Activated CD4-positive, alpha-beta memory T cell treated with anti-CD3 and anti-CD28 coated beads for 36 hours (primary cell): ENCODE measurements at regions not wholly inside any gene's neighbourhood (a gene's known extent, or its start where the extent isn't known, plus 50 kb on each side); places are given as distances from the start of the nearest gene placed in this dataset.
A peak's percentile ranks its signal among the peaks of the same experiment; 100 is the strongest.
"Not testable (repeated sequence)": the region's sequence is repeated elsewhere in the genome, so short reads cannot be mapped to it uniquely, and the experiment has no call there.

Experiments
- CTCF ChIA-PET: fragments of 350-600 bp; sonication (Branson Sonifier 250); formaldehyde crosslinking; loops from one replicate; lab custom pipeline; 2021; ENCODE audit warnings: antibody characterized with exemption, inconsistent platforms; lab: Charles Lee
- POLR2A ChIA-PET: fragments of 350-600 bp; sonication (Branson Sonifier 250); formaldehyde crosslinking; loops from one replicate; lab custom pipeline; 2021; ENCODE audit warnings: antibody characterized with exemption; lab: Charles Lee
- DNase-seq: peaks from one replicate; pipeline ENCODE4 v3.0.0-alpha.2; 2020
- H3K27ac Mint-ChIP-seq: one replicate; pipeline ENCODE4 v1.8.0; 2021; ENCODE audit warnings: mixed read lengths
- H3K27me3 Mint-ChIP-seq: one replicate; pipeline ENCODE4 v1.8.0; 2021; ENCODE audit warnings: mixed read lengths
- H3K36me3 Mint-ChIP-seq: one replicate; pipeline ENCODE4 v1.8.0; 2021; ENCODE audit warnings: mixed read lengths
- H3K4me1 Mint-ChIP-seq: one replicate; pipeline ENCODE4 v1.8.0; 2021; ENCODE audit warnings: low read depth, mixed read lengths
- H3K4me3 Mint-ChIP-seq: one replicate; pipeline ENCODE4 v1.8.0; 2021; ENCODE audit warnings: mild to moderate bottlenecking, mixed read lengths
- H3K9me3 Mint-ChIP-seq: one replicate; pipeline ENCODE4 v1.8.0; 2021; ENCODE audit warnings: mixed read lengths
- intact Hi-C: fragments of 100-400 bp; cut with micrococcal nuclease; formaldehyde crosslinking; loops from one replicate; pipeline ENCODE4 v1.15.1; 2023

DNA sequence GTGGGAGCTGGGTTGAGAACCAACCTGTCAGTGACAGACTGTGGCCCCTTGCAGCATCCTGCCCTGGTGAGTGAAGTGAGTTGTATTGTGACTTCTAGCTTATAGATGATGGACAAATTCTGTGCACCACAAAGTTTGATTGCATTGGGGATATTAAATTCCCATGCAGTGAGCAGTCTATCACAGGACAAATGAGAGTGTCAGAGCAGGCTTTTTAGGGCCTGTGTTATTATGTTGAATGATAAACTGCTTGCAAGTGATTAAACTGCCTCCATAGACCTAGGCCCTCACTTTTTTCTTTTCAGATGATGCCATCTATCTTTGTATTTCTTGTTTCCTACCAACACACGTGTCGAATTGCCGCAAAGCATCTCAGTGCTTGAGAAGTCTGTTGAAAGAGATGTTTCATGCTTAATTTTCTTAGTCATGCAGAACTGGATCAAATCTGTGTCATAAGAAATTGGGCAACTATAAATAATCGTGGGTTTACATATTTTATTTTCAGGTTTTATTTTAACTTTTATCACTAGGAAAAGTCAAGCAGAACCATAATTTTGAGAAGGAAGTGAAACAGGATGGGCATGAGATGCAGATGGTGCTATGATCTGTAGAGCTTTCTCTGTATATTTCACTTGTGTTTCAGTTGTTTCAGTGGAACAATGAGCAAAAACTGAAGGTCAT lies 199.2 kb downstream of the S1PR1 start:
- intact Hi-C loops: no loop called here
- H3K4me3 Mint-ChIP-seq: no peak overlapping the region
- POLR2A ChIA-PET: interaction anchor here (0.7 kb wide), 1 partner anchor 282 kb away, joined by 3 read pairs; no protein-coding TSS in a partner anchor
- H3K27me3 Mint-ChIP-seq: no peaks in the 10 kb centered on the region
- DNase-seq: no peak
- CTCF ChIA-PET: no interaction called here
- no peaks in the 10 kb centered on the region for H3K36me3 Mint-ChIP-seq
- no peak overlapping the region for H3K27ac Mint-ChIP-seq
- H3K4me1 Mint-ChIP-seq: no peaks in the 10 kb centered on the region
- no peaks in the 10 kb centered on the region for H3K9me3 Mint-ChIP-seq

DNA sequence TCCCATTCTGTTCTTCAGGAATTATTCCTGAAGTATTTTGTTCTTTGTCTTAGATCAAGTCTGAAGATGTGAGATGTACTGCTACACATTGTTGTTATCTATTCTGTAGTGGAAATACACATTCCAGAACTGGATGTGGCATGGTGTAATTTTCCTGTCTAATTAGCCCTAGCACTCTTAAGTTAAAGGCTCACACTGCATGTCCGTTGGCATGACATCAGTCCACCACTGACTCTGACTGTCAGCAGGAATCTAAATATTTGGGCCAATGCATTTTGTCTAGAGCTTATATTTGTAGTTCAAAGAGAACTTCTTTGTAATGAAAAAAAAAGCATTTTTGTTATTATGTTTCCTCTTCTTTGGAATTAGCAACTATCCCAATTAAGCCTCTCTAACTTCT lies 201.0 kb downstream of the S1PR1 start:
- intact Hi-C loops: loop anchor here (2.0 kb wide), 1 partner anchor 129 kb away; no protein-coding TSS in a partner anchor
- POLR2A ChIA-PET: no interaction called here
- CTCF ChIA-PET: interaction anchor here (0.6 to 1.3 kb wide), 5 partner anchors 70 to 319 kb away, joined by 3 to 7 read pairs (median 3); no protein-coding TSS in a partner anchor
- Mint-ChIP-seq H3K36me3 (no peaks in the 10 kb centered on the region), H3K9me3 (no peaks in the 10 kb centered on the region), H3K4me1 (no peaks in the 10 kb centered on the region), H3K27ac (no peak overlapping the region), H3K27me3 (no peaks in the 10 kb centered on the region), H3K4me3 (no peak overlapping the region)
- no peak for DNase-seq

- Mint-ChIP-seq H3K4me1 (no peaks in the 10 kb centered on the region), H3K27ac (no peak overlapping the region), H3K4me3 (no peak overlapping the region), H3K36me3 (no peaks in the 10 kb centered on the region), H3K27me3 (no peaks in the 10 kb centered on the region), H3K9me3 (no peaks in the 10 kb centered on the region)
- ChIA-PET CTCF (interaction anchor here (0.6 to 1.3 kb wide), 6 partner anchors 52 to 318 kb away, joined by 3 to 7 read pairs (median 3); no protein-coding TSS in a partner anchor), POLR2A (no interaction called here)
- intact Hi-C loops: loop anchor here (2.0 kb wide), 1 partner anchor 130 kb away; no protein-coding TSS in a partner anchor
- DNase-seq: no peak
These were observed 201.5 kb downstream of the S1PR1 start for GRCh38 chr1:101438359-101438758.

- CTCF ChIA-PET: interaction anchor here (2.5 kb wide), 1 partner anchor 131 kb away, joined by 11 read pairs; no protein-coding TSS in a partner anchor
- POLR2A ChIA-PET: no interaction called here
- Mint-ChIP-seq H3K4me1 (no peaks in the 10 kb centered on the region), H3K4me3 (no peak overlapping the region), H3K9me3 (no peaks in the 10 kb centered on the region), H3K27me3 (no peaks in the 10 kb centered on the region), H3K36me3 (no peaks in the 10 kb centered on the region), H3K27ac (no peak overlapping the region)
- DNase-seq: no peak
- intact Hi-C loops: no loop called here
These were observed 203.7 kb downstream of the S1PR1 start for GRCh38 chr1:101440485-101440884.

GRCh38 chr1:101444381-101444780 lies 207.6 kb downstream of the S1PR1 start:
- POLR2A ChIA-PET: no interaction called here
- no peaks in the 10 kb centered on the region for H3K9me3 Mint-ChIP-seq

DNA sequence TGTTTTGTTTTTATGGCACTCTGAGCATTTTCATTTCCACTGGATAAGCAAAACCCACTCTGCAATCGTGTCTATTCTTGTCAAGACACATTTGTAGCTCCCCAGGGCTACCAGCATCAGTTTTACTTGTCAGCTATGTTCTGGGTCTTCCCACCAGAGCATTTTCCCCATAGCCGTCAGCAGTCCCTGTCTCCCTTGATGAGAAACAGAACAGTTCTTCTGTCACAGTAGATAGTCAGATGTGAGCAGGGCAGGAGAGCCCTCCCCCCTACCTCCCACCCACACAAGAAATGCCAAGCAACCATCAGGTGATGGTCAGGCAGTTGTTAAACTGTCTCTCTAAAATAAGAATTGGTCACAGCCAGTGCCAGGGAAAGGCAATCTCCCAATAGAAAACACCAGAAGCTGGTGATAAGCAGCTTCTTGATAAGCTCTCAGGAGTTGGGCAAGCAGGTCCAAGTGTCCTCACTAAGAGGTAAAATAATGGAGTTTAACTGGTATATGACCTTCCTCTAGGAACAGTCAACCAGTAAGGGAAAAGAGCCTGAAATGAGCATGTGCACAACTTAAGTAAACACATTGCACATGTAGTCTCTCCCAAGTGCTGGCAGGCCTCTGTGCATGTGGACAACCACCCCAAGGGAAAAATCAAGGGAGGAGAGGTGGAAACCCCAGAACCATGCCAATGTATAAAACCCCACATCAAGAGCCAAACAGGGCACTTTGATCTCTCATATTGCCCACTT lies 208.2 kb downstream of the S1PR1 start:
- intact Hi-C loops: no loop called here
- peaks cover 10% of the 10 kb centered on the region for H3K27me3 Mint-ChIP-seq
- no peak overlapping the region for H3K4me3 Mint-ChIP-seq
- no peak overlapping the region for H3K27ac Mint-ChIP-seq
- no peak for DNase-seq
- no peaks in the 10 kb centered on the region for H3K9me3 Mint-ChIP-seq
- H3K4me1 Mint-ChIP-seq: no peaks in the 10 kb centered on the region
- ChIA-PET POLR2A (no interaction called here), CTCF (no interaction called here)
- no peaks in the 10 kb centered on the region for H3K36me3 Mint-ChIP-seq

More at GRCh38 chr1:101444381-101444780, 207.6 kb downstream of the S1PR1 start:
- CTCF ChIA-PET: interaction anchor here (0.6 kb wide), 1 partner anchor 281 kb away, joined by 3 read pairs; no protein-coding TSS in a partner anchor
- Mint-ChIP-seq H3K27ac (no peak overlapping the region), H3K4me3 (no peak overlapping the region), H3K27me3 (peaks cover 10% of the 10 kb centered on the region), H3K4me1 (no peaks in the 10 kb centered on the region), H3K36me3 (no peaks in the 10 kb centered on the region)
- intact Hi-C loops: no loop called here
- no peak for DNase-seq

DNA sequence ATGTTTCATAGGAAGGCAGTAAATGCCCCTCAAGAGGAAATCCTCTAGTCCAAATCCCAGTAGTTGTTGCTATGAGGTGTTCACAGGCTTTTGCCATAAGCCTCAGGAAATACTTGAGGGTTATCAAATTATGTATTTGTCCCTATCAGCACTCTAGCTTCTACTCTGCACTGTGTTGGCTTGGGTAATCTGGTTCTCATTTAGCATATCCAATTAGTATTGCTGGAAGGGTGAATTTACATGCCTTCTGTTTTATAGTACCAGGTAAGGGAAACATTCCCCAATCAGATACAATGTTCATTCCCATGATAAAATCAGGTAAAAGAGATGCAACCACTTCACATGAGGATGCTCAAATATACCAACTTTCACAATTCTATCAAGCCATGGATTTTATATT lies 211.2 kb downstream of the S1PR1 start:
- H3K9me3 Mint-ChIP-seq: no peaks in the 10 kb centered on the region
- no peak overlapping the region for H3K4me3 Mint-ChIP-seq
- DNase-seq: no peak
- no peak overlapping the region for H3K27ac Mint-ChIP-seq
- H3K4me1 Mint-ChIP-seq: peaks cover 20% of the 10 kb centered on the region
- ChIA-PET POLR2A (no interaction called here), CTCF (interaction anchor here (1.2 kb wide), 1 partner anchor 58 kb away, joined by 3 read pairs; no protein-coding TSS in a partner anchor)
- H3K27me3 Mint-ChIP-seq: peaks cover 10% of the 10 kb centered on the region
- intact Hi-C loops: no loop called here
- H3K36me3 Mint-ChIP-seq: no peaks in the 10 kb centered on the region

GRCh38 chr1:101450691-101451090 lies 213.9 kb downstream of the S1PR1 start:
- CTCF ChIA-PET, H3K36me3 Mint-ChIP-seq, H3K9me3 Mint-ChIP-seq, DNase-seq, H3K27ac Mint-ChIP-seq, H3K4me3 Mint-ChIP-seq, POLR2A ChIA-PET: not testable (repeated sequence)
- H3K27me3 Mint-ChIP-seq: peaks cover 10% of the 10 kb centered on the region
- intact Hi-C loops: loop anchor here (5.0 kb wide), 4 partner anchors 38 to 553 kb away; partner anchors contain the start of gene SLC30A7
- peaks cover 34% of the 10 kb centered on the region for H3K4me1 Mint-ChIP-seq

GRCh38 chr1:101451888-101452287 lies 215.1 kb downstream of the S1PR1 start:
- peaks cover 34% of the 10 kb centered on the region for H3K4me1 Mint-ChIP-seq
- ChIA-PET POLR2A (no interaction called here), CTCF (interaction anchor here (0.9 to 1.0 kb wide), 2 partner anchors 15 to 94 kb away, joined by 3 read pairs; no protein-coding TSS in a partner anchor)
- intact Hi-C loops: loop anchor here (2.0 to 5.0 kb wide), 5 partner anchors 40 to 555 kb away; partner anchors contain the start of gene SLC30A7
- peak; percentile 44 for DNase-seq
- H3K27ac Mint-ChIP-seq: peak overlapping the region; percentile 31
- H3K36me3 Mint-ChIP-seq: no peaks in the 10 kb centered on the region
- H3K27me3 Mint-ChIP-seq: peaks cover 10% of the 10 kb centered on the region
- H3K9me3 Mint-ChIP-seq: no peaks in the 10 kb centered on the region
- no peak overlapping the region for H3K4me3 Mint-ChIP-seq

- Mint-ChIP-seq H3K4me1 (peaks cover 34% of the 10 kb centered on the region), H3K36me3 (no peaks in the 10 kb centered on the region), H3K27ac (no peak overlapping the region), H3K4me3 (no peak overlapping the region), H3K27me3 (peaks cover 6% of the 10 kb centered on the region), H3K9me3 (no peaks in the 10 kb centered on the region)
- POLR2A ChIA-PET: no interaction called here
- no peak for DNase-seq
- CTCF ChIA-PET: interaction anchor here (0.9 to 1.6 kb wide), 3 partner anchors 16 to 144 kb away, joined by 3 to 6 read pairs (median 3); no protein-coding TSS in a partner anchor
- intact Hi-C loops: loop anchor here (2.0 to 5.0 kb wide), 5 partner anchors 41 to 556 kb away; partner anchors contain the start of gene SLC30A7
These were observed 216.0 kb downstream of the S1PR1 start for GRCh38 chr1:101452825-101453224.

DNA sequence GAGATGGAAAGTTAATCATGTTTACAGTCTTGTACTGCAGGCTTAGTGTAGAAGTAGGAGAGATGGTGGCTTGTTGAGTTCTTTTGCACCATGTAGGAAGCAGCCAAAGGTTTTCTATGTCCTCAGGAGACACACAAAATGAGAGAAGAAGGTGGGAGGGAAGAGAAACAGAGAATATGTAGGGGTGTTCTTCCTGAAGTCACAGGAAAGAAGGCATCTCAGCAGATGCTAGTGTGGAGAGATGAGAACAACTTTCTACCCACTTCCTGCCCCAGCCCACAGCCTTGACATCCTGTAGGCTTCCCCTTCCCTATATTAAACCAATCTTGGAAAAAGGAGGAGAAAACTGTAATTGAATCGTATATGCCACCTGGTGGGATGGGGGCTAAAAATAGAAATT lies 217.0 kb downstream of the S1PR1 start:
- Mint-ChIP-seq H3K9me3 (no peaks in the 10 kb centered on the region), H3K36me3 (no peaks in the 10 kb centered on the region), H3K4me1 (peaks cover 34% of the 10 kb centered on the region), H3K27me3 (no peaks in the 10 kb centered on the region), H3K27ac (no peak overlapping the region), H3K4me3 (no peak overlapping the region)
- ChIA-PET POLR2A (no interaction called here), CTCF (interaction anchor here (0.9 to 2.1 kb wide), 4 partner anchors 53 to 585 kb away, joined by 3 to 10 read pairs (median 5); no protein-coding TSS in a partner anchor)
- DNase-seq: no peak
- intact Hi-C loops: loop anchor here (2.0 to 5.0 kb wide), 5 partner anchors 42 to 557 kb away; partner anchors contain the start of gene SLC30A7

- H3K27me3 Mint-ChIP-seq: no peaks in the 10 kb centered on the region
- H3K27ac Mint-ChIP-seq: no peak overlapping the region
- ChIA-PET CTCF (interaction anchor here (1.0 to 2.1 kb wide), 5 partner anchors 19 to 146 kb away, joined by 3 to 10 read pairs (median 4); no protein-coding TSS in a partner anchor), POLR2A (no interaction called here)
- H3K9me3 Mint-ChIP-seq: no peaks in the 10 kb centered on the region
- peaks cover 34% of the 10 kb centered on the region for H3K4me1 Mint-ChIP-seq
- no peak for DNase-seq
- H3K36me3 Mint-ChIP-seq: no peaks in the 10 kb centered on the region
- intact Hi-C loops: no loop called here
- no peak overlapping the region for H3K4me3 Mint-ChIP-seq
These were observed 218.3 kb downstream of the S1PR1 start for GRCh38 chr1:101455166-101455565.
